Large intestine (tissue), 3 donors: ENCODE measurements at regions not wholly inside any gene's neighbourhood (a gene's known extent, or its start where the extent isn't known, plus 50 kb on each side); places are given as distances from the start of the nearest gene placed in this dataset.

Experiments
- DNase-seq, 2 donors: peaks; one replicate each; pipeline versions ENCODE4 v3.0.0 to v3.0.0-alpha.2; 2013
- H3K27ac ChIP-seq: one replicate; pipeline ENCODE4 v1.5.1; 2013; ENCODE audit warnings: low read length
- H3K27me3 ChIP-seq: 2 replicates; pipeline ENCODE4 v1.6.1; 2013; ENCODE audit warnings: low read length; ENCODE audit not compliant: control insufficient read depth, insufficient read depth
- H3K36me3 ChIP-seq: 2 replicates; pipeline ENCODE4 v1.6.1; 2013; ENCODE audit warnings: low read length; ENCODE audit not compliant: control insufficient read depth, insufficient read depth
- H3K4me1 ChIP-seq: one replicate; pipeline ENCODE4 v1.6.1; 2013; ENCODE audit warnings: low read length; ENCODE audit not compliant: control insufficient read depth, insufficient read depth
- H3K4me3 ChIP-seq: one replicate; pipeline ENCODE4 v1.5.1; 2013; ENCODE audit warnings: low read length
- H3K9me3 ChIP-seq: one replicate; pipeline ENCODE4 v1.6.1; 2013; ENCODE audit warnings: mild to moderate bottlenecking, low read depth, low read length, moderate library complexity; ENCODE audit not compliant: control insufficient read depth
- WGBS: methylation state at CpG from one replicate; pipeline ENCODE4 v1.1.5; 2013; ENCODE audit warnings: low lambda C conversion rate; ENCODE audit not compliant: insufficient coverage; 5-methylcytosine and 5-hydroxymethylcytosine counted together

- no CpG with 5 or more reads among the region's 22 CpGs for WGBS
- no peak overlapping the region for H3K27ac ChIP-seq
- H3K36me3 ChIP-seq = no peaks in the 10 kb centered on the region
- H3K9me3 ChIP-seq = no peaks in the 10 kb centered on the region
- no peak for DNase-seq
- H3K4me3 ChIP-seq = no peak overlapping the region
- no peaks in the 10 kb centered on the region for H3K27me3 ChIP-seq
- H3K4me1 ChIP-seq = no peaks in the 10 kb centered on the region
Measured at GRCh38 chr22:48660104-48660789, 1167.4 kb downstream of the BRD1 start.

DNA sequence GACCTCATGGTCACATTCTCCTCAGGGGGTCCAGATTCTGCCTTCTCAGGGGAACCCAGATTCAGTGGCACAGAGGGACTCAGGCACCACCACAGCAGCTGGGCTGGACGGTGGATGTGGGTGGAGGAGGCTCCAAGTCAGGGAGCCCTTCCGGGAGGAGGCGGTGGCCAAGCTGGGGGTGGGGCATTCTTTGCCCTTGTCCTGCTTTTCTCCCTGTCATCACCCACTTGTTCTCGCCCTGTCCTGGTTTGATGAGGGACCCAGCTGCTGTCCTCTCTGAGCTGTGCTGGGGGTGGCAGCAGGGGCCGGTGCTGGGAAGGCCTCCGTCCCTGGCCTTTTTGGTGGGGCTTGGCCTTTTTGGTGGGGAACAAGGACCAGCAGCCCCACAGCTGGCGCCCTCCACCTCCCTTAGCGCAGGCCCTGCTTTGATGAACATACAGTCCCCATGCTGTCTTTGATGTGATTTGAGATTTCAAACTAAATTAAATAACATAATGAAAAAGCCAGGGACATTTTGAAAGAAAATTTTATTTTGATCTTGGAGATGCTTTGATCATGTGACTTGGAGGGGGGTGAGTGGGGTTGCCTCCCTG, 1168.2 kb downstream of the BRD1 start:
- no CpG with 5 or more reads among the region's 8 CpGs for WGBS
- Histone ChIP-seq H3K4me3 (no peak overlapping the region), H3K27me3 (no peaks in the 10 kb centered on the region), H3K36me3 (no peaks in the 10 kb centered on the region), H3K27ac (no peak overlapping the region), H3K4me1 (no peaks in the 10 kb centered on the region), H3K9me3 (no peaks in the 10 kb centered on the region)
- DNase-seq = no peak

DNA sequence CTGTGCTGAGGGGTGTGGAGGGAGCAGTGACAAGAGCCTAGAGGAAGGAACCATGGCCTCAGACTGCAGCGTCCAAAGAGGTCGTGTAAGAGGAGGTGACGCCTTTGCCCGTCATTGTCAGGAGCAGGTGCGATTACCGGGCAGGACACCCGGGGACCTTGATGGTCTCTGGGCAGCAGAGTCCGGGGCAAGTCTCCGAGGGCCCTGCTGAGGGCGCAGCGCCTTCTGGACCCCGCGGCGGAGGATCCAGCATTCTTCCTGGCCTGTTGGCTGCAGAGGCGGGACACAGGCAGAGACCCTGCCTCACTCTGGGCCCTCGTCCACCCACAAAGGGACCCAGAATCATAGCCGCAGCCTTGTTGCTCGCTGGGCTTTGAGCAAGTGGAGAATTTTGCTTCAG, 1168.8 kb downstream of the BRD1 start:
- Histone ChIP-seq H3K27ac (no peak overlapping the region), H3K36me3 (no peaks in the 10 kb centered on the region), H3K4me3 (no peak overlapping the region), H3K4me1 (no peaks in the 10 kb centered on the region), H3K27me3 (no peaks in the 10 kb centered on the region), H3K9me3 (no peaks in the 10 kb centered on the region)
- no peak for DNase-seq
- no CpG with 5 or more reads among the region's 18 CpGs for WGBS

DNA sequence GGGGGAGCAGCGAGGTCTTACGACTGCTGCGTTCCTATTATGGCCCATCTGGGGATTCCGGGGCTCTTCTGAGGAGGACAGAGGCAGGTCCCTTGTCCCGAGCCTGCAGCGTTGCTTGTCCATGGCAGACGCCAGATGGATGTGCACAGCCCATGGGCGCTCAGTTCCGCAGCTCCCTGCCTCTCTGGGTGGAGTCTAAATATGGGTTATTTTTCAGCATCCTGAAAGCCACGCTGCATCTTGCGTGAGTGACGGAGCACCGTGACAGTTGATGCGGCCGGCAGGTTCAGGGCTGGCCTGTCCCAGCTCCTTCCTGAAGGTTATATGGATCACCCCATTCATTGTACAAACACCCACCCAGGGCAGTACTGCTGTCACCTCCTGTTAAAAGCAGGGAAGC, 1169.4 kb downstream of the BRD1 start:
- DNase-seq = no peak
- no CpG with 5 or more reads among the region's 15 CpGs for WGBS
- no peaks in the 10 kb centered on the region for H3K9me3 ChIP-seq
- H3K36me3 ChIP-seq = no peaks in the 10 kb centered on the region
- no peaks in the 10 kb centered on the region for H3K4me1 ChIP-seq
- H3K27ac ChIP-seq = no peak overlapping the region
- no peaks in the 10 kb centered on the region for H3K27me3 ChIP-seq
- H3K4me3 ChIP-seq = no peak overlapping the region

DNA sequence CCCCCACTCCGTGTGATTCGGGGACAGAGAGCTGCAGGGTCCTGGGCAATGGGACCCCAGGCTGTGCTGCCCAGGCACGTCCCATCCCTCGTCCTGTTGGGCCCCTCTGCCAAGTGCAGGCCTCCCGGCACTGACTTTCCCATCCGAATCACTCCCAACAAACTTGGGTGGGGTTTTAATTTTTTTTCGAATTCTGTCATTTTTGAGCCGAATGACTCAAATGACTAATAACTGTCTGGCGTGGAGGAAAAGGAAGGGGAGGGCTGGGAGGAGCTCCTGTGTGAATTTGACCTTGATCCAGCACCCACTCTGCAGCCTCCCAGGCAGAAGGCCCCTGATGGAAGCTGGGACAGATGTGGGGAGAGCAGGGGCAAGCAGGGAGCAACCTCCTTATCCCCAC, 1173.2 kb downstream of the BRD1 start:
- Histone ChIP-seq H3K4me3 (no peak overlapping the region), H3K27ac (no peak overlapping the region), H3K36me3 (no peaks in the 10 kb centered on the region), H3K9me3 (no peaks in the 10 kb centered on the region), H3K27me3 (no peaks in the 10 kb centered on the region), H3K4me1 (no peaks in the 10 kb centered on the region)
- DNase-seq = no peak
- 90% methylated on average over 2 of the region's 9 CpGs for WGBS

- WGBS = no CpG with 5 or more reads among the region's 18 CpGs
- Histone ChIP-seq H3K4me1 (no peaks in the 10 kb centered on the region), H3K36me3 (no peaks in the 10 kb centered on the region), H3K27me3 (no peaks in the 10 kb centered on the region), H3K27ac (no peak overlapping the region), H3K4me3 (no peak overlapping the region), H3K9me3 (no peaks in the 10 kb centered on the region)
- no peak for DNase-seq
Measured at GRCh38 chr22:48653929-48654328, 1173.7 kb downstream of the BRD1 start.

DNA sequence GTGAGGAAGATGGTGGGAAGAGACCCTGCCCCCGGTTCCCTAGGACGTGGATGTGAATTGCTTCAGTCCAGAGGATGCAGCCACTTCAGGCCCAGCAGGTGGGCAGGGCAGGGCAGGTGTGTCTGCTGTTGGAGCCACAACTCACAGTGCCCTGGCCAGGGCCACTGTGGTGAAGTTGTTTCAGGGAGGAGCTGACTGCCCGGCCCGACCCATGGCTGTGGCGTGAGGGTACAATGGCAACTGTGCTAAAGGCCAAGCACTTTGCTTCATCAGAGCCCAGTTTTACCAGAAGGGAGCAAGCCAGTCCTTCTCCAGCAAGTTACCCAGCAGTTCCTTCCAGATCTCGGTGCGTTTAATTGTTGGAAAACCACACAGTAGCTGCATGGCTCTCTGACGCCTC, 1174.4 kb downstream of the BRD1 start:
- Histone ChIP-seq H3K36me3 (no peaks in the 10 kb centered on the region), H3K27me3 (no peaks in the 10 kb centered on the region), H3K27ac (no peak overlapping the region), H3K9me3 (no peaks in the 10 kb centered on the region), H3K4me1 (no peaks in the 10 kb centered on the region), H3K4me3 (no peak overlapping the region)
- no peak for DNase-seq
- WGBS = no CpG with 5 or more reads among the region's 8 CpGs

DNA sequence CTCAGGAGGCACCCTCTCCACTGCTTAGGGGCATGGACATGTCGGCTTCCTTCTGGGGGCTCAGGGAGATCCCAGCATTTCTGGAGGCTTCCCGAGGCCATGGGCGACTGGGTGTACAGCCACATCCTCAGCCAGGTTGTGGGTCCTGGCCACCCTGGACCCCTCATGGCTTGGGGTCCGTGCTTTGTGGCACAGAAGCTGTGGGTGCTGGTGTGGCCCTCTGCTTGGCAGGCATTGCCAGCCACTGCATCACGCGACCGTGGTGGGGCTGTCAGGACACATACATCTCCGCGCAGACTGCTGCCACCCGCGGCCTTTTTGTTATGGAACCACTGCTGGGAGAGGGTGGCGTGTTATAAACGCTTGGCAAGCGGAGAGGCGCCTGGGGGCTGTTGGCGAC, 1174.9 kb downstream of the BRD1 start:
- H3K4me1 ChIP-seq = no peaks in the 10 kb centered on the region
- H3K4me3 ChIP-seq = no peak overlapping the region
- DNase-seq = no peak
- no peaks in the 10 kb centered on the region for H3K36me3 ChIP-seq
- no peaks in the 10 kb centered on the region for H3K9me3 ChIP-seq
- no CpG with 5 or more reads among the region's 16 CpGs for WGBS
- H3K27me3 ChIP-seq = no peaks in the 10 kb centered on the region
- no peak overlapping the region for H3K27ac ChIP-seq

GRCh38 chr22:48651981-48652538, 1175.6 kb downstream of the BRD1 start:
- no peaks in the 10 kb centered on the region for H3K36me3 ChIP-seq
- H3K4me3 ChIP-seq = no peak overlapping the region
- H3K27ac ChIP-seq = no peak overlapping the region
- no peaks in the 10 kb centered on the region for H3K9me3 ChIP-seq
- no peak for DNase-seq
- H3K4me1 ChIP-seq = no peaks in the 10 kb centered on the region
- WGBS = no CpG with 5 or more reads among the region's 19 CpGs
- no peaks in the 10 kb centered on the region for H3K27me3 ChIP-seq

DNA sequence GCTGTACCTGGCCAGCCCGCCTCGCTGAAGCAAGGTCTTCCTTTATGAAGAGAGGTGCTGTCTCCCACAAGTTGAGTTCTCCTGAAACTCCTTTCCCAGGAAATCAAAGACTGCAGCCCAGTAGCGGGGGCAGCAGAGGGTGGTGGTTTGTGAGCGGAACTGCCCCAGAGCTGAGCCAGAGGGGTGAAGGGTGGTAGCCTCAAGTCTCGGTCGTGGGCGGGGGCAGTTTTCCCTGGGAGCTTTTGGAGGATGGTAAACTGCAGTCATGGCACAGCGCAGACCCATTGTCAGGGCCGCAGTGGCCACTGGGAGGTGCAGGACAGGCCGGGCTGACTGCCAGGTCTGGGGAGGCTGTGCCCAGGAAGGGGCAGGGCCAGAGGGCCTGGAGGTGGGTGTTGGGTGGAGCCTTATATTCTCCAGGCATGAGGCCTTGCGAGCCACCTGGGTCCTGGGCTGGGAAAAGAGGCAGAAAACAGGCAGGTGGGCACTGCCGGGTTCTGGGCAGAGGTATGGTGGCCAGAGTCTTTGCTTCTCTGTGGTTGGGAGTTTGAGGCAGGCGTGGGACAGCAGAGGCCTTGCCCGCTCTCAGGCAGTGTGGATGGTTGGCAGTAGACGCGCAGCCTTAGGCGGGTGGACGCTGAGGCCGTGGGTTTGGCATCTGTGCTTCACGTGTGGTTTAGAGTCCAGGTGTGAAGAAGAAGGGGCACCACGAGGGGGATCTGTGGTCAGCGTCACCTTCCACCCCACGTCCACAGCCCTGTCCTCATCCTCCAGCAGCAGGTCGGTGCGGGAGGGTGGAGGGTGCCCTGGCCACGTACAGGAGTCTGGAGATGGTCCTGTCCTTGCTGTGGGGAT, 1176.4 kb downstream of the BRD1 start:
- Histone ChIP-seq H3K36me3 (no peaks in the 10 kb centered on the region), H3K9me3 (no peaks in the 10 kb centered on the region), H3K27me3 (no peaks in the 10 kb centered on the region), H3K4me1 (no peaks in the 10 kb centered on the region), H3K4me3 (no peak overlapping the region), H3K27ac (no peak overlapping the region)
- WGBS = no CpG with 5 or more reads among the region's 26 CpGs
- no peak for DNase-seq
